Thyroid gland (tissue), 4 donors: ENCODE measurements at regions not wholly inside any gene's neighbourhood (a gene's known extent, or its start where the extent isn't known, plus 50 kb on each side); places are given as distances from the start of the nearest gene placed in this dataset.

ENCODE experiments used
- CTCF ChIP-seq, 6 experiments: fragments of 200-600 bp in 3 of 6; fragments of 450-650 bp in 3 of 6; sonication (generic) in 3 of 6; IDR thresholded peaks; one replicate each; pipeline ENCODE4 v1.5.1; 2016 to 2019; ENCODE audit warnings: antibody characterized with exemption in 6 of 6, mild to moderate bottlenecking in 2 of 6, inconsistent platforms in 1 of 6, moderate library complexity in 1 of 6
- POLR2A ChIP-seq, 2 donors: fragments of 450-650 bp; IDR thresholded peaks; one replicate each; pipeline ENCODE4 v1.6.1; 2017; ENCODE audit warnings: antibody characterized with exemption in 2 of 2, mild to moderate bottlenecking in 2 of 2, moderate library complexity in 1 of 2

- TF ChIP-seq CTCF (IDR thresholded peaks at IDR 0.05) (no peak), POLR2A (IDR thresholded peaks at IDR 0.05) (no peak)
Measured at GRCh38 chr15:23503980-23504379, 56.9 kb upstream of the GOLGA6L2 start.
